ENCODE measurements at regions not wholly inside any gene's neighbourhood (a gene's known extent, or its start where the extent isn't known, plus 50 kb on each side); places are given as distances from the start of the nearest gene placed in this dataset.

DNA sequence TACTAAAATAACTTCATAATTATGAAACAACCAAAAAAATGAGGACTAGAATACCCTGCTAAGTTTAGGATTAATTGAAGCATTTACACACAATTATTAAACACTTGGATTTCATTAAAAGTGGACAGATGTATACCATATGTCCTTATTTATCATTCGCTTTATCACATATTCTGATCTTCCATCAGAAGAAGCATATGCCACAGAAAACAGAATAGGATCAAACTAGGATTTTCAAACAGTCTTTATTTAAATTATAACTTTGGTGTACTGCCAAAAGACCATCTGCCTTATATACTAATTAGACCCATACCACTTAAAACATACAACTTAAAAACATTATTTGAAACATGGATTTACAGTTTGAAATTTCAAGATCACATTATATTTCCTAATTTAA is 727.1 kb upstream of the KLHL1 start:
- H3K27ac Mint-ChIP-seq, result no peak overlapping the region
- H3K4me1 Mint-ChIP-seq (ENCODE audit: low read depth), result no peaks in the 10 kb centered on the region
- TF ChIP-seq, protein P1, sequence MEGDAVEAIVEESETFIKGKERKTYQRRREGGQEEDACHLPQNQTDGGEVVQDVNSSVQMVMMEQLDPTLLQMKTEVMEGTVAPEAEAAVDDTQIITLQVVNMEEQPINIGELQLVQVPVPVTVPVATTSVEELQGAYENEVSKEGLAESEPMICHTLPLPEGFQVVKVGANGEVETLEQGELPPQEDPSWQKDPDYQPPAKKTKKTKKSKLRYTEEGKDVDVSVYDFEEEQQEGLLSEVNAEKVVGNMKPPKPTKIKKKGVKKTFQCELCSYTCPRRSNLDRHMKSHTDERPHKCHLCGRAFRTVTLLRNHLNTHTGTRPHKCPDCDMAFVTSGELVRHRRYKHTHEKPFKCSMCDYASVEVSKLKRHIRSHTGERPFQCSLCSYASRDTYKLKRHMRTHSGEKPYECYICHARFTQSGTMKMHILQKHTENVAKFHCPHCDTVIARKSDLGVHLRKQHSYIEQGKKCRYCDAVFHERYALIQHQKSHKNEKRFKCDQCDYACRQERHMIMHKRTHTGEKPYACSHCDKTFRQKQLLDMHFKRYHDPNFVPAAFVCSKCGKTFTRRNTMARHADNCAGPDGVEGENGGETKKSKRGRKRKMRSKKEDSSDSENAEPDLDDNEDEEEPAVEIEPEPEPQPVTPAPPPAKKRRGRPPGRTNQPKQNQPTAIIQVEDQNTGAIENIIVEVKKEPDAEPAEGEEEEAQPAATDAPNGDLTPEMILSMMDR (IDR thresholded peaks at IDR 0.05; ENCODE audit: unreplicated experiment), result no peak
- DNase-seq (ENCODE audit: low spot score, unreplicated experiment), result no peak
- no peak overlapping the region for H3K4me3 Mint-ChIP-seq (ENCODE audit: low read depth)
- H3K27me3 Mint-ChIP-seq, result no peaks in the 10 kb centered on the region
- peaks cover 4% of the 10 kb centered on the region for H3K9me3 Mint-ChIP-seq (ENCODE audit: low read depth)
- no peaks in the 10 kb centered on the region for H3K36me3 Mint-ChIP-seq (ENCODE audit: insufficient read depth)

DNA sequence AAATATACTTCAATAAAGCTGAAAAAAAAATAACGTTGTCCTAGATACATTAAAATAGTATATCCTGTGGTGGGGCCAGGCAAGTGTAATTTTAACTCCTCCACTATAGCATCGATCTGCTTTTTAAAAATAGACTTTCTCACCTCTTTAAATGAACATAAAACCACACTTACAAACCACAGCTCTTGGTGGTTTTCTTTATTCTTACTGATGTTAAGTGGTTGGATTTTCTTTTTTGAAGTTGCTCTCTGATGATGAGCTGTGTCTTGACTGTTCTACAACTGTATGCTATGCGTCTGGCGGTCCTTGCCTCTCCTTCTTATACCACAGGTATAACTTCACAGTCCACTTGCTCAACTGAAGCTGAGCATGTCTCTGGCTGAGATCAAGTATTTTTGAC is 721.5 kb upstream of the KLHL1 start:
- no peaks in the 10 kb centered on the region for H3K9me3 Mint-ChIP-seq (ENCODE audit: low read depth)
- H3K36me3 Mint-ChIP-seq (ENCODE audit: insufficient read depth), result no peaks in the 10 kb centered on the region
- H3K27ac Mint-ChIP-seq, result no peak overlapping the region
- TF ChIP-seq, protein P1 (IDR thresholded peaks at IDR 0.05; ENCODE audit: unreplicated experiment), result no peak
- no peak overlapping the region for H3K4me3 Mint-ChIP-seq (ENCODE audit: low read depth)
- H3K4me1 Mint-ChIP-seq (ENCODE audit: low read depth), result no peaks in the 10 kb centered on the region
- DNase-seq (ENCODE audit: low spot score, unreplicated experiment), result no peak
- no peaks in the 10 kb centered on the region for H3K27me3 Mint-ChIP-seq

DNA sequence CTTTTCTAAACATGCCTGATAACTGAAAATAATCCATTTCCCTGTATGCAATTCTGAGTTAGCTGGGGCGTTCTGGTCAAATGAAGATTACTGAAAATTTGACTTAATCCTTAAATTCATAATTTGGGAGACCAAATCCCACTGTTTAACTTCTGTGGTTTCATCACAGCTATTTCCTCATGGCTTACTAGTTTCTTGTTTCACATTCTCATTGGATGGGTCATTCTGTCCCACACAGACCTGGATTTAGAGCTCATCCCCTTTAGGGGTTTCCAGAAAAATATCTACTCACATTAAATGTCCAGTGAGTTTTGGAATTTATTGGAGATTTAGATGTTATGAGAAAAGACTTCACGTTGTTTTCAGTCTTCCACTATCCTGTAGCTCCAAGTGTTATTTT is 709.3 kb upstream of the KLHL1 start:
- Mint-ChIP-seq H3K4me1 (ENCODE audit: low read depth) (no peaks in the 10 kb centered on the region), H3K4me3 (ENCODE audit: low read depth) (no peak overlapping the region), H3K27me3 (no peaks in the 10 kb centered on the region), H3K36me3 (ENCODE audit: insufficient read depth) (no peaks in the 10 kb centered on the region), H3K27ac (no peak overlapping the region), H3K9me3 (ENCODE audit: low read depth) (peaks cover 6% of the 10 kb centered on the region)
- DNase-seq (ENCODE audit: low spot score, unreplicated experiment), result no peak
- TF ChIP-seq, protein P1 (IDR thresholded peaks at IDR 0.05; ENCODE audit: unreplicated experiment), result no peak

DNA sequence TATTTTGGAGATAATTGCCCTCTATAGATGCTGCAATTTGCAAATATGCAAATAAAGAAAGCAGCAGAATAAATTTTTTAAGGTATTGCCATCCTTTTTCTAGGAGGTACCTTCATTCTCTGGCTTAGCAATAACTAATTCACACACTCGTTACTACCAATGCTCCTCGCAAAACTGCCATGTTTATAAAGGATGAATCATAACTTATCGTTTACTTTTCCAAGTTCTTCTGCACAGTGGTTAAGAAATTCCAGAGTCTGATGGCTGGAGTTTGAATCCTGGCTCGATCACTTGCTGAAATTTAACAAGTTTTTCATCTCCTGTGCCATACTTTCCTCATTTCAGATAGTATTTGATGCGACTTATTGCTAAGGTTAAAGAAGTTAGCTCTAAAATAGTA is 708.6 kb upstream of the KLHL1 start:
- TF ChIP-seq, protein P1 (IDR thresholded peaks at IDR 0.05; ENCODE audit: unreplicated experiment), result no peak
- Mint-ChIP-seq H3K9me3 (ENCODE audit: low read depth) (peaks cover 6% of the 10 kb centered on the region), H3K4me3 (ENCODE audit: low read depth) (no peak overlapping the region), H3K36me3 (ENCODE audit: insufficient read depth) (no peaks in the 10 kb centered on the region), H3K27ac (no peak overlapping the region), H3K27me3 (no peaks in the 10 kb centered on the region), H3K4me1 (ENCODE audit: low read depth) (no peaks in the 10 kb centered on the region)
- no peak for DNase-seq (ENCODE audit: low spot score, unreplicated experiment)

DNA sequence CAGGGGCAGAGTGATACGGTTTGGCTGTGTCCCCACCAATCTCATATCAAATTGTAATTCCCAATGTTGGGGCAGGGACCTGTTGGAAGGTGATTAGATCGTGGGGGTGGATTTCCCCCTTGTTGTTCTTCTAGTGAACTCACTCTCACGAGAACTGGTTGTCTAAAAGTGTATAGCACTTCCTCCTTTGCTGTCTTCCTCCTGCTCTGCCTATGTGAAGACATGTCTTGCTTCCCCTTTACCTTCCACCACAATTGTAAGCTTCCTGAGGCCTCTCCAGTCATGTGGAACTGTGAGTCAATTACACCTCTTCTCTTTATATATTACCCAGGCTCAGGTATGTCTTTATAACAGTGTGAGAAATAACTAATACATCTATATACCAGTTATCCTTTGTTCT is 706.4 kb upstream of the KLHL1 start:
- Mint-ChIP-seq H3K27me3 (no peaks in the 10 kb centered on the region), H3K4me1 (ENCODE audit: low read depth) (no peaks in the 10 kb centered on the region)

More for the DNA sequence above, 706.4 kb upstream of the KLHL1 start:
- Mint-ChIP-seq H3K4me3 (ENCODE audit: low read depth) (no peak overlapping the region), H3K36me3 (ENCODE audit: insufficient read depth) (no peaks in the 10 kb centered on the region), H3K9me3 (ENCODE audit: low read depth) (peaks cover 18% of the 10 kb centered on the region), H3K27ac (no peak overlapping the region)
- TF ChIP-seq, protein P1 (IDR thresholded peaks at IDR 0.05; ENCODE audit: unreplicated experiment), result no peak
- DNase-seq (ENCODE audit: low spot score, unreplicated experiment), result no peak

Measured in progenitor cell of endocrine pancreas (in vitro differentiated cells).